Small intestine (tissue), 7 donors: ENCODE measurements at regions not wholly inside any gene's neighbourhood (a gene's known extent, or its start where the extent isn't known, plus 50 kb on each side); places are given as distances from the start of the nearest gene placed in this dataset.

Experiments used
- DNase-seq, 2 donors: peaks; one replicate each; pipeline versions ENCODE4 v3.0.0 to v3.0.0-alpha.2; 2013
- FAIRE-seq: peaks from 2 replicates; lab custom pipeline; 2012; peaks lifted over from hg19 to GRCh38; lab: Jason Lieb, UNC
- H3K27ac ChIP-seq, 3 donors: one replicate each; pipeline ENCODE4 v1.5.1; 2013; ENCODE audit warnings: low read length in 2 of 3, mild to moderate bottlenecking in 2 of 3, control low read depth in 1 of 3, inconsistent platforms in 1 of 3, low read depth in 1 of 3, moderate library complexity in 1 of 3
- H3K27me3 ChIP-seq, 3 donors: one replicate each; pipeline ENCODE4 v1.6.1; 2013; ENCODE audit warnings: low read length in 3 of 3, inconsistent platforms in 1 of 3; ENCODE audit not compliant: control insufficient read depth in 3 of 3, insufficient read depth in 3 of 3
- H3K36me3 ChIP-seq, 3 donors: one replicate each; pipeline ENCODE4 v1.6.1; 2013; ENCODE audit warnings: low read length in 3 of 3, inconsistent platforms in 1 of 3, low read depth in 1 of 3, mild to moderate bottlenecking in 1 of 3, moderate library complexity in 1 of 3; ENCODE audit not compliant: control insufficient read depth in 3 of 3, insufficient read depth in 2 of 3
- H3K4me1 ChIP-seq, 3 donors: one replicate each; pipeline ENCODE4 v1.6.1; 2013; ENCODE audit warnings: low read length in 2 of 3, inconsistent platforms in 1 of 3, low read depth in 1 of 3, mild to moderate bottlenecking in 1 of 3, moderate library complexity in 1 of 3; ENCODE audit not compliant: control insufficient read depth in 3 of 3, insufficient read depth in 2 of 3
- H3K4me3 ChIP-seq, 3 donors: one replicate each; pipeline ENCODE4 v1.5.1; 2013; ENCODE audit warnings: low read length in 3 of 3, control low read depth in 1 of 3, inconsistent platforms in 1 of 3, low read depth in 1 of 3, mild to moderate bottlenecking in 1 of 3, moderate library complexity in 1 of 3
- H3K9me3 ChIP-seq, 2 donors: one replicate each; pipeline ENCODE4 v1.6.1; 2013; ENCODE audit warnings: low read depth in 1 of 2, low read length in 1 of 2; ENCODE audit not compliant: control insufficient read depth in 2 of 2, insufficient read depth in 1 of 2
- WGBS, 3 donors: extraction: QIAGEN DNeasy Blood & Tissue Kit; methylation state at CpG; one replicate each; pipeline ENCODE4 v1.1.7; 2013; 5-methylcytosine and 5-hydroxymethylcytosine counted together
- donor health status: healthy with polysubstance abuse.
- donor health status: control.
- donor health status: control.
- donor health status: Bipolar disorder and iron deficiency.
- donor health status: healthy.

DNA sequence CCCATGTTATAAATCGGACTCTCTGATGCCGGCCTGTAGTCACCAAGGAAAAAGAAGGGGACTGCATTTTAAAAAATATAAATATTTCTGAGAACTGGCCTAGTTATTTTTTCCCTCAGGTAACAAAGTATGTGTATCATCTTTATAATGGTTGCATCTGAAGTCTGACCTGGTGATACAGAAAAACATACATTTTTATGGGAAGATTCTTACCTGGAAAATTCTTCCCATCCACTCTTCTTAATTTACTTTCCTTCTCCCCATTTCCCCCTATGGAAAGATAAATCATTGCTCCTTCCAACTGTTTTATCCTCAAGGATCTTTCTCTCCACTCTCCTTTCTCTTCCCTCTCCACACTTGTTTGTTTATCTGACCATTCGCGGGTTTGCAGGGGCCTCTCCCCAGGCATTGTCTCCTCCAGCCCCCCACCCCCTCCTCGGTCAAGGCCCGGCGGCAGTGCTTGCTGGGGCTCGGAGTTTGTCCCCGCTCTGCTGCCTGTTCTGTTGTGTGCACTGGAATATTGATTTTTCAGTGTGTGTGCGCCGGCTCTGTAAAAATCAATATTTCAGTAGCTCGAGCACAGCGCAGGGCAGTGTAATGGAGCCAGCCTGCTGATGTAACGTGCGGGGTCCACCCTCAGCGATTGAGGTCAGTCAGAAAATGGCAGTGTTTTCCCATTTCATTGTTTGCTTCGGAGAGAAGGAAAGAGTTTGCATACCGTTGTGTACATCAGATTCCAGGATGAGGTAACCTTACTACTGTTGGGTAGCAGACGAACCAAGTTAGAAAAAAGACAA, 199.5 kb upstream of the NFE2L3 start:
- Histone ChIP-seq H3K27ac (peak overlapping the region in 2 of 3 donors; percentile 86 to 87), H3K4me1 (peaks cover 0 to 18% (median 3%) of the 10 kb centered on the region in 3 donors), H3K4me3 (peak overlapping the region in 2 of 3 donors; percentile 60 to 73), H3K27me3 (no peaks in the 10 kb centered on the region), H3K9me3 (no peaks in the 10 kb centered on the region), H3K36me3 (no peaks in the 10 kb centered on the region)
- FAIRE-seq (no peak), DNase-seq (peak; percentile 72 to 83)
- 16 to 54% (median 30%) methylated on average over 19 of the region's 19 CpGs for WGBS, 3 donors

DNA sequence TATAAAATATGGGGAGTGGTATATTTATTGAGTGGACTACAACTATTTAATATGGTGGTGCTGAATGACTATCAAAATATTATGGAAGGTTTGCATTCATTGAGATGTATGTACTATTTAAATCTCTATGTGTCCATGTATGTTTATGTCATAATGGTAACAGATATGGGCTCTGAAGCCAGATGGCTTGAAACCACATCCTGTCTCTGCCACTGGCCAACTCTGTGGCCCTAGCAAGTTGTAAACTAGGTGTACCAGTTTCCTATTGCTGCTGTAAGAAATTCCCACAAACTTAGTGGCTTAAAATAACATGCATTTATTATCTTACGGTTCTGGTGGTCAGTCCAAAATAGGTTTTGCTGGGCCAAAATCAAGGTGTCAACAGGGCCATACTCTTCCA, 198.1 kb upstream of the NFE2L3 start:
- Histone ChIP-seq H3K4me3 (no peak overlapping the region), H3K36me3 (no peaks in the 10 kb centered on the region), H3K4me1 (peaks cover 0 to 18% (median 3%) of the 10 kb centered on the region in 3 donors), H3K27me3 (no peaks in the 10 kb centered on the region), H3K9me3 (no peaks in the 10 kb centered on the region), H3K27ac (no peak overlapping the region)
- DNase-seq (no peak), FAIRE-seq (no peak)
- 88 to 100% (median 95%) methylated on average over 1 of the region's 1 CpG for WGBS, 3 donors

DNA sequence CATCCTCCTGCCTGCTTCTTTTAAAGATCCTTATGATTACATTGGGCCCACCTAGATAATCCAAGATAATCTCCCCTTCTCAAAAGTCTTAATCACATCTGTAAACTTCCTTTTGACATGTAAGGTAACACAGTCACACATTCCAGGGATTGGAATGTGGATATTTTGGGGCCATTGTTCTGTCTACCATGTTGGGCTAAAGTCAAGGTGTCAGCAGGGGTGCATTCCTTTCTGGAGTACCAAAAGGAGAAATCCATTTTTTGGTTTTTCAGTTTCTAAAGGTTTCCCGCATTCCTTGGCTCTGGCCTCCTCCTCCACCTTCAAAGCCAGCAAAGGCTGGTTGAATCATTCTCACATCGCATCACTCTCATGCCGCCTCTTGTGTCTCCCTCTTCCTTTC, 197.6 kb upstream of the NFE2L3 start:
- peaks cover 0 to 14% (median 2%) of the 10 kb centered on the region in 3 donors for H3K4me1 ChIP-seq
- 95 to 98% (median 96%) methylated on average over 3 of the region's 3 CpGs for WGBS, 3 donors
- no peak overlapping the region for H3K27ac ChIP-seq
- no peak for FAIRE-seq
- H3K4me3 ChIP-seq, result no peak overlapping the region
- H3K27me3 ChIP-seq, result no peaks in the 10 kb centered on the region
- H3K36me3 ChIP-seq, result no peaks in the 10 kb centered on the region
- DNase-seq, result no peak
- H3K9me3 ChIP-seq, result no peaks in the 10 kb centered on the region

DNA sequence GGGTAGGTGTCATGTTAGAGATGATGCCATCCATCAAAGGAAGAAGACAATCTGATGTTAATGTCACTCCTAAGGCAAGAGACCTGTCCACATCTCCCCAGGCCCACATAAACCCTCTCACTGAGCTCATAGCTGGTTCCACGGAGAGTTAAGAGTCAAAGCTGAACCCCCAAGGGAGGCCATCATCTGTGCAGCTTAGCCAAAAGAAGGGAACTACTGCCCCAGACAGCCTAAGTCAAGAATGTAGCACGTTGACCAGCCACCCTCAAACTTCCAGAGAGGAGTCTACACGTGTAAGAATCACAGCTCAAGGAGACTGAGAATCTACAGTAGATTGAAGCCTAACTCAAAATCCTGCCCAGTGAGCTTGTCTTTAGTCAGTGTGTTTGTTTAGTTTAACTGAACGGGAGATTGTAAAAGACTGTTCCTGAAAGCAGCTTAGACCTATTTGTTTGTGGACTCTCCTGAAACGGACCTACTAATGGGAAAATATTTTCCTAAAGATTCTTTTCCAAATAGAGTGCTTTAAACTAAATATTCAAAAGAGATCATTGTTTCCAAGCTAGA, 192.7 kb upstream of the NFE2L3 start:
- FAIRE-seq, result no peak
- peak overlapping the region in 1 of 3 donors; percentile 1 for H3K27ac ChIP-seq

DNA sequence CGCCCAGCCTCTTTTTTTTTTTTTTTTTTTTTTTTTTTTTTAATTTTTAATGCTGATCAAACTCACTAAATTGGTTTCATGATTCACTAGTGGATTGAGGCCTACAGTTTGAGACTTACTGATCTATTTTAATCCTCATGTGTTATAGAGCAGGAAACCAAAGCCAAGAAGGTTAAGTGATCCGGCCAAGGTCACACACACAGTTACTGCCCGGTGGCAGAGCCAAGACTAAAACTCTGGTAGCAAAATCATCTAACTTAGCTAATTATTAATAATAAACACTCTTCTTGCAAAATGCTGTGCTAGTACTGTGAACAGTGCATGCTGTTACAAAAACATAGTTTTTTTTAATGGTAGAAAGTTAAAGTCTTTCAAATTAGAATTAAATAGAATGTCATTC, 188.3 kb upstream of the NFE2L3 start:
- WGBS, 3 donors, result 44 to 56% (median 51%) methylated on average over 3 of the region's 3 CpGs
- Histone ChIP-seq H3K9me3 (no peaks in the 10 kb centered on the region), H3K4me1 (no peaks in the 10 kb centered on the region), H3K27ac (no peak overlapping the region), H3K4me3 (no peak overlapping the region), H3K27me3 (no peaks in the 10 kb centered on the region), H3K36me3 (no peaks in the 10 kb centered on the region)
- no peak for DNase-seq
- FAIRE-seq, result no peak

More for the DNA sequence above, 192.7 kb upstream of the NFE2L3 start:
- H3K36me3 ChIP-seq, result no peaks in the 10 kb centered on the region
- no peaks in the 10 kb centered on the region for H3K9me3 ChIP-seq
- 23 to 31% (median 31%) methylated on average over 5 of the region's 5 CpGs for WGBS, 3 donors
- no peak for DNase-seq
- no peaks in the 10 kb centered on the region for H3K27me3 ChIP-seq
- H3K4me1 ChIP-seq, result no peaks in the 10 kb centered on the region
- no peak overlapping the region for H3K4me3 ChIP-seq

DNA sequence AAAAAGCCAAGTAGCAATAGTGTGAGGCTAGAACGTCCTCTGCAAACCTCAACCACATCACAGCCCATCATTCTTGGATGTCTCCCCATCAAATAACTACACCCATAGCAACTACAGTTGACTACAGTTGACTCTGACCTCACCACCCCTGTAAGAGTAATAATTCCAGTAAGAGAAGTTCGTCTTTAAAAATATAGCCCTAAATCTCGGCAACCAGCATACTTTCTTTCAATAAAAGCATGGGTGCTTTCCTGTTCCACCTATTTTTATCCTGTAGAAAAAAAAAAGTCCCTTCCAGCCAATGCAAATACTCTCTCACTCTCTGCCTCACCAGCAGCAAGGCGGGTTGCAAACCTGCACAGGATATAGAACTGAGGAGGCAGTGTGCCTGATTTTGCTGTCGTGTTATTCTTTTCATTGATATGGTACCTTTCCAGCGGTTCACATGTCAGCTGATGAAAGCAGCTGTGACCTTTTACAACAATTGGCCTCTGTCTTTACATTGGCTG, 187.5 kb upstream of the NFE2L3 start:
- no peak for DNase-seq
- H3K36me3 ChIP-seq, result no peaks in the 10 kb centered on the region
- H3K27me3 ChIP-seq, result no peaks in the 10 kb centered on the region
- no peak for FAIRE-seq
- H3K9me3 ChIP-seq, result no peaks in the 10 kb centered on the region
- H3K4me1 ChIP-seq, result no peaks in the 10 kb centered on the region
- H3K27ac ChIP-seq, result peak overlapping the region in 1 of 3 donors; percentile 76
- H3K4me3 ChIP-seq, result no peak overlapping the region
- WGBS, 3 donors, result 24 to 48% (median 25%) methylated on average over 6 of the region's 6 CpGs

DNA sequence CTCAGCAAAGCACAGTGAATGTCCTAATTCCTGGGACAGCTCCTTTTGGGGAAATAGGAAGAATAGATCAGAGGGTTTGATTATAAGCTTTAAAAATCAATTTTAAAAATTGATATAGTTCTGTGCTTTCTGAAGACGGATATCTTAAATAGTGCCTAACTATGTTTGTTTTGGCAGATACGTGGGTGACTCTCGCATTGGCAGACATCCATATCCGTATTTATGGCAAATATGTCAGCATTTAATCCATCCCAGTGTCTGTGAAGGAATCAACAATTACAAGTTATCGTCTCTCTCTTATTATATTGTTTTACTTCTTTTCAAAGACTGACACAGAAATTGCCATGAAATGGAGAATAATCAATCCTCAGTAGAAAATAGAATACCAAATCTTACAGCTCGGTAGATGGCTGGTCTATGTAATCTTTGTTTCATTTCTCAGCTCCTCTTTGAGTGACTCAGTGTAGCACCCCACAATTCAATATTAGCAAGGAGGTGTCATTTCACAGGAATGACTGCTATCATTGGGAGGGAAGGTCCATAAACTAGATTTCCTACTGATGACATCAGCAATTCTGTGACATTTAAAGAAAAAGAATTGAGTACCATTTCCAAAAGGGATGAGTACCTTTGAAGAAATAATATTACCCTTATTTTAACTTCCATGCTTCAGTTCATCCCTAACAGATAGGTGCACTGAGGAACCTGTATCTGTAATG, 186.4 kb upstream of the NFE2L3 start:
- WGBS, 3 donors, result 7 to 34% (median 30%) methylated on average over 6 of the region's 6 CpGs
- no peaks in the 10 kb centered on the region for H3K27me3 ChIP-seq
- H3K27ac ChIP-seq, result peak overlapping the region in 1 of 3 donors; percentile 73
- H3K36me3 ChIP-seq, result no peaks in the 10 kb centered on the region
- no peak for FAIRE-seq
- H3K4me1 ChIP-seq, result no peaks in the 10 kb centered on the region
- no peak overlapping the region for H3K4me3 ChIP-seq
- no peaks in the 10 kb centered on the region for H3K9me3 ChIP-seq
- DNase-seq, result peak in 1 of 2 donors; percentile 36

DNA sequence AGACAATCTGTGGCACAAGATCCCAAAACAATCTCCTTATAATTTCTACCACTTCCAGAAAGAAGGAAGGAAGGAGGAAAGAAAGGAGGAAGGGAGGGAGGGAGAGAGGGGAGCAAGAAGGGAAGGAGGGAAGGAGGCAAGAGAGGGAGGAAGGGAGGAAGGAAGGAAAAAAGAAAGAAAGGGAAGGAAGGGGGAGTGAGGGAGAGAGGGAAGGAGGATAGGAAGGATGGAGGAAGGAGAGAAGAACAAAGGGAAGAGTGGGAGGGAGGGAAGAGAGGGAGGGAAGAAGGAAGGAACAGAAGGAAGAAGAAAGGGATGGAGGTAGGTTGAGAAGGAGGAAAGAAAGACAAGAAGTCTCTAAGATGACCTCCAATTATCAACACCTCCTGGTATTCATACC, 185.5 kb upstream of the NFE2L3 start:
- H3K9me3 ChIP-seq, result no peaks in the 10 kb centered on the region
- DNase-seq, result no peak
- H3K36me3 ChIP-seq, result no peaks in the 10 kb centered on the region
- H3K4me1 ChIP-seq, result no peaks in the 10 kb centered on the region
- no peak overlapping the region for H3K4me3 ChIP-seq
- H3K27ac ChIP-seq, result no peak overlapping the region
- no peak for FAIRE-seq
- H3K27me3 ChIP-seq, result no peaks in the 10 kb centered on the region
